Left renal pelvis (tissue), 4 donors: ENCODE measurements at regions not wholly inside any gene's neighbourhood (a gene's known extent, or its start where the extent isn't known, plus 50 kb on each side); places are given as distances from the start of the nearest gene placed in this dataset.

Source experiments
- DNase-seq, 4 donors: peaks; one replicate each; pipeline ENCODE4 v3.0.0-alpha.2; 2013; ENCODE audit warnings: low read depth in 4 of 4, low spot score in 3 of 4

DNA sequence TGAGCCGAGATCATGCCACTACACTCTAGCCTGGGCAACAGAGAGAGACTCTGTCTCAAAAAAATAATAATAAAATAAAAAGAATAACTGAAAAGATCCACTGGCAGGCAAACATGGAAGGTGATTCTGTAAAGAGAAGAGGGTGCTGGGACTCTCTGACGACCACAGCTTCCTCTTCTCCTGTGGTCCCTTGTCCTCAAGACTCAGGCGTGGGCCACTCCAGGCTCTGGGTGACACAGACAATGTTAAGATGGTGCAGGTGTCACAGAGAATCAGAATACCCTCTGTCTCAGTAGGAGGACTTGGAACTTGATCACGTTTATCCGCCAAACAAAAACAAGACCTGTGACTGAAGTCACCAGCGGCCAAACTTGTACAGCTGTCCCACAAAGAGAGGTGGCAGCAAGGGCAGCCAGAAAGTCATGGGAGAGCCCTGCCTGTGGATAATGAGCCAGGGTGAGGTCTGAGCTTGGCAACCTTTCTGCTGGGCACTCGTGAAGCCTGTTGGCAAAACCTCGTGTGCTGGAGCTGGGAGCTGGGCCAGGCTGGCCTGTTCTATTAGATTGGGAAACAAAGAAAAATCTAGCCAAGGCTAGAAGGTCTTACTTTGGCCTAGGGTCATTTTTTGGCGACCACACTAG, 76.4 kb upstream of the ITGA6 start:
- DNase-seq = no peak

DNA sequence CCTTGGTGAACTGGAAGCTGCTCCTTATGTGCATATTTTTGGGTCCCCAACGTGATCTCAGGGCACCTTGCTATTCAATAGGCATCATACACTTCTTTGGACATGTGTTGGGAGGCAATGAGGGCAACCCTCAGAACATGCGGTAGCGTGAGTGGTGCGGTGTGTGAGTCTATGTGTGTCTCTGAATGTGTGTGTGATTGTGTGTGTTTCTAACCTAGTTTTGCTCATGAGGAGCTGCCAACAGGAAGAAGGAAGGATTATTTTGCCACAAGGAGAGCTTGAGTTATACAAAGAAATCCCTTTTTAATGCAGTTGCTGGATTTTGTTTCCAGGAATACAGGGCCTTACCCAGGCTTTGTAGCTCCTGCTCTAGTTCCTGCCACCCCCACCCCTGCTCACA, 75.8 kb upstream of the ITGA6 start:
- no peak for DNase-seq

DNA sequence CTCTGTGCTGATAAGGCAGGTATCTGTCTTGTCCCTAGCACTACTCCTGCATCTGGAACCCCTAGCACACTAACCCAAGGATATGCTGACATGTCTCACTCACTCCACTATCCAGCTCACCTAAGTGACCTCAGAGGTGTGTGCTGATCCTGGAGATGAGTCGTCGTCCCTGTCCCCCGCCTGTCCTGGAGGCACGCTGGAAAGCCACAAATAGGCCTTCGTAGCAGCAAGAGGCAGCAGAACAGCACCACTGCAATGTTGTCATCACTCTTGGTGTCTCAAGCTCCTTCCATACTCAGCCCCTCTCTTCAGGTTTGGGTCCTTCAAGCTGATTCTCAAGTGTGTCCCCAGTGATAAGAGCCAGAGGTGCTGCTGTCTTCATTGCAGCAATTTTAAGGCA, 73.0 kb upstream of the ITGA6 start:
- DNase-seq = no peak

DNA sequence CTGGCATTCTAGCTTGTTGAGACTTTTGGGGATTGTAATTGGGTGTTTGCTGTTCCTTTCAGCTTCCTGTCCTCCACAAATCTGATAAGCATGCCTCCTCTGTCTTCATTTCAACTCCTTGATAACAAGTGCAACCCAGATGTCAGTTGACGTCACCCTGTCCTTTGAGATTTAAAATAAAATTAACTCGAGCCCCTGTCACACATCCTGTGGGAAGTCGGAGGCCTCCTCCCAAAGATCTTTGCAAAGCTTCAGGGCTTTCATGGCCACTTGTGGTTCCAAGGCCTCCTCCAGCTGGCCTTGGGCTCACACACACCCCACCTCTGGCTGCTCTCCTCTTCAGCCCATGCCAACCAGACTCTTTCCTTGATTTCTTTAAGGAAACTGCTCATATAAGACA, 69.9 kb upstream of the ITGA6 start:
- DNase-seq = no peak

DNA sequence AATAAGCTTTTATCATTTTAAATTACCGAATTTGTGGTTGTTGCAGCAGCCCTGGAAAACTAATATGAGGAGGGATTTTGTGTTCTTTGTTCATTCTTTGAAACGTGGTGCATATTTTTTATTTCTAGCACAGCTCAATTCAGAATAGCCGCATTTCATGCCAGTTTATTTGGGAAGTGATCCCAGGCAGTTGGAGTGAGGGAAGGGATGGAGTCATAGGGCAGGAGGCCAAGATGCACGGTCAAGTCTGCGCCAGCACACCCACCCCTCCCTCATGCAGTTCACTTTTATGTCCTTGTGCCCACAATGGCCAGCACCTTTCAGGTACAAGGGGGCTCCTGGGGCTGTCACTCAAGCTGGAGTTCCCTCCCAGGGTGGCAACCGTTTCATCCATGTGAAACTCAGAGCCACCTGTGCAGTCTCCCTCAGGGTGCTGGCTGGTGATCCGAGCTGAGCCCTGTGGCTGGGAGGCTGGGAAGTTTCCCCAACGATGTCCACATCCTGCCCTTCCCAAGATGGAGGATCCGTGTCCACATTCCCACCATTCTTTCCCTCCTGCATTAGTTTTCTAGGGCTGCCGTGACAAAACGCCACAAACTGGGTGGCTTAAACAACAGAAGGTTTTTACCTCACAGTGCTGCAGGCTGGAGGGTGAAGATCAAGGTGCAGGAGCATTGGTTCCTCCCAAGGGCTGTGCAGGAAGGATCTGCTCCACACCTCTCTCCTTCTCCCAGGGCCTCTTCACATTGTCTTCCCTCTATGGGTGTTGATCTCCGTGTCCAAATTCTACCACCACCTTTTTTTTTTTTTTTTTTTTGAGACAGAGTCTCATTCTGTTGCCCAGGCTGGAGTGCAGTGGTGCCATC, 68.5 kb upstream of the ITGA6 start:
- no peak for DNase-seq

DNA sequence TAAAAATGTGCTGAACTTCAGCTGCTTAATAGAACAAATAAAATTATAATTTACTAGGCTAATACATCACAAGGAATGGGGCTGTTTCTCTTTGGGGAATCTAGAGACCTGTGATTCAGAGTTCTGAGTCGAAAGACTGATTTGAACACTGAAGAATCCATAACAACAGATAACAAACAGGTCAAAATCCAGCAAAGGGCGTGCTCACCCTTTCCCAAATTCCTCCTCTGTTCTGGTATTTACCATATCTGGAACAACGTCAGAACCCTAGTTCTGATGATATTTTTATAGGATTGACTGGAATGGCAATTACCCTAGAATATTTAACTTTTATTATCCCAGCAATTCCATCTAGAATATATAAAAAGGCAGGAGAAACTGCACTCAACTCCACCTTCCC, 66.0 kb upstream of the ITGA6 start:
- no peak for DNase-seq

DNA sequence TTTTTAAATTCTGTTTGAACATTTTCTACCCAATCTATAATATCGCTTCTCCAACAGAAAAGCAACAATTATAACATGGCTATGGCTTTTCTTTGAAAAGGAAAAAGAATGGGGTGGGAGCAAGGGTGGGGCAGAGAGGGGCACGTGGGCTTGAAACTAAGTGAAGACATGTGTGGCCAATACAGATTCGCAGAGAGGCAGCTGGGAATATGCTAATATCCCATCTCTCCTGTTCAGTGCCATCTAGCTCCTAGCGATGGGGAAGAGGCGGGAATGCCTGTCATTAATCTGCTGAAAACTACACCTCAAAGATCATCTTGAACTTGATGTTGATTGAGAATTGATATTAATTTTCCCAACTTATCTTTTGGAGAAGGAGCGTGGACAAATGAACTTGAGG, 65.5 kb upstream of the ITGA6 start:
- DNase-seq = no peak

DNA sequence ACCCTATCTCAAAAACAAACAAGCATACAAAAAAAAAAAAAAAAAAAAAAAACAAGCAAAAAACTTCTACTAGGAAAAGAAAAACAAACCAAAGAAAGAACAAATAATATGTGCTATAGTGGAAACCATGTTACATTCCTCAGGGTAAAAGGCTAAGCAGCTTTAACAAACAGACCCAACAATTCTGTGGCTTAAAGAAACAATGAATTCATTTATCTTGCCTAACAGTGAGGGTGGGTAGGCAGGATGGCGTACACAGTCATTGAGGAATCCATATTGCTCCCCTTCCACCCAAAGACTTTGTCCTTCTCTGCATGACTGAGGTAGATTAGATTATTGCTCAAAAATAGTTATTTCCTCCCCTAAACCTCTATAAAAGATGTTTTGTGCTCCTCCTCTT, 63.1 kb upstream of the ITGA6 start:
- DNase-seq = no peak

DNA sequence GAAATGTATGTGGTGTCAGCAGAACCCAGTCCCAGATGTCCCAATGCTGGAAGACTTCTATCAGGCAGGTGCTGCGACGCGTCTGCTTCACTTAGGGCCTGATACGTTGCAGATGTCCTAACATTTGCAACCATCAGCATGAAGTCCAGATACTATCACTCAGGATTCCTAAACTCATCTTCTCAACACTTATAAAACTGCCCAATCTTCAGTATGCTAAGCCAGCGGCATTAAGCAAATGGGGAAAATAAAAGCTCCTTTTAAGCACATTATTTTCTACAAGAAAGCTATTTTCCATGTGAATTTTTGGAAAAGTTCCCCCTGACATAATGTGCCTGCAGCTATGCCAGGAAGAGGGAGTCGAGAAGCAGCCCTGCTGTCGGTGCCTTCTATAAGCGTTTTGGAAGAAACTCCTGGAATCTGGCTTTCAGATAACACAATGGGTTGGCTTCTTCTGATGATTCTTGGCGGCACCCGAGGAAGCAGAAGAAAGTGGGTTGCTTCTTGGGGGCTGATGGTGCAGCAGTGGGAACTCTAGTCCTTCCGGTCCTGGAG, 60.7 kb upstream of the ITGA6 start:
- DNase-seq = no peak

DNA sequence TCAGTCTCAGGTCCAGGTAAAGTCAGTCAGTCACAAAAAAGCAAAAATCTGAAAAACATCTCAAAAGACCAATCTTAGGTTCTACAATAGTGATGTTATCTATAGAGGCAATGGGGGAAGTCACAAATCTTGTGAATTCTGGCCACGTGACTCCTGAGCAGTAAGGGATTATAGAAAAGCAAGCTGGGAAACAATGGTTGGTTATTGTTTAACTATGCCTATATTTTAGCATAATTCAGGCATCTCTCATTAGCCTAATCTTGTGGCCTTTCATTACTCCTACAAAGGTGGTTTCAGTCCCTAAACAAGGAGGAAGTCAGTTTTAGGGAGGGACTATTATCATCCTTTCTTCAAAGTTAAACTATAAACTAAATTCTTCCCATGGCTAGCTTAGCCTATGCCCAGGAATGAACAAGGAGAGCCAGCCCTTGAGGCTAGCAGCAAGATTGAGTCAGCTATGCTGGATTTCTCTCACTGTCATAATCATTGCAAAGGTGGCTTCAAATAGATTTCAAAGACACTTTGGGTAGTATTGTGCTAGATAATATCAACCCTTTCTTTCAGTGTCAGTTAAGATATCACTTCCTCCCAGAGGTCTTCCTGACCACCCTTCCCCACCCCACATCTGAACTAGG, 56.4 kb upstream of the ITGA6 start:
- no peak for DNase-seq

DNA sequence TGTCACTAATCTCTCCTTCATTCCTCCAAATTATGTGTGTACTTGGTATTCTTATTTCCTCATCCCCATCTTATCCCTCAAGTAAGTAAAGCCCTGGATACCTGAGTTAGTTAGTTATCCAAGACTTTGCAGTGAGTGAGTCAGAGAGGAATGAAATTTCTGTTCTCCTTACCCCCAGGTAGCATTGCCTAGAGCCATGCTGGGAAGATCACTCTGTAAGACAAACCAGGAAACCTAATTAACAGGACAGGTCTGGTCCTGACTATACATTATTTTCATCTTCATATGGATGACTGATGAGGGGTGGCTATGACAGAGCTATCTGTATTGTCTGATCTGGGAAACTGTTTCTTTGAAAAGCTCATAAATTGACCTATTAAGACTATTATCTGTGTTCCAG, 55.0 kb upstream of the ITGA6 start:
- DNase-seq = no peak

DNA sequence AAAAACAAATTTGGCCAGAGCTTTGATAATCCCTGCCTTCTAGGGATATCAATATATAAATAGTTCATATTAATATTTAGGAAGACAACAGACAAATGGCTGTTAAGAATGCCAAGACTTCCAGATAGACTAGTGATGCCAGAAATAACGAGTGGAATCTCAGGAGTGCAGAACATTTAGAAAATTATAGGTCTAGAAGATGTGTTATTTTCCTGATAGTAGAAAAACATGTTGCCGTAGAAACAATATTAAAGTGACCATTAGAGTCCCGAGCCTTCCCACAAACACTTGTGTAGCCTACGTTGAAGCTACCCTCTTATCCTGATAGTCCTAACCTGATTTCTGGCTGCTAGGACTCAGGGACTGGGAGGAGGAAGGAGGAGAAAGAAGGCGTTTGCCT, 54.3 kb upstream of the ITGA6 start:
- no peak for DNase-seq

DNA sequence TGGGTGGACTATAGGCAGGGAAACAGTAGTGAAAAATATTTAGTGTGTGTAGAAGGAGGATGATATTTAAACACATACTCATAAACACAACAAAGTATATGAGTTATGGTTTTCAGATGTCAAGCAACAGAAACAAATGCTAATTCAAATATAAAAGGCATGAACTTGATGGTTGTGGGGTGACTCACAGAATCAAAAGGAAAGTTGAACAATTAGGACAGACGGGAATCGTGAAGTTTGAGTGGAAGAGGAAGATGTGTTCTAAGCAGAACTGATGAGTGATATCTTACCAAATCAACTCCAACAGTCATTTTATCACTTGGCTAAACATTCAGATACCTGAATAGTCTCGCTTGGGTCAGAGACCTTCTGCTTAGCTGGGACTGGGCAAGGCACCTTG, 53.6 kb upstream of the ITGA6 start:
- no peak for DNase-seq

DNA sequence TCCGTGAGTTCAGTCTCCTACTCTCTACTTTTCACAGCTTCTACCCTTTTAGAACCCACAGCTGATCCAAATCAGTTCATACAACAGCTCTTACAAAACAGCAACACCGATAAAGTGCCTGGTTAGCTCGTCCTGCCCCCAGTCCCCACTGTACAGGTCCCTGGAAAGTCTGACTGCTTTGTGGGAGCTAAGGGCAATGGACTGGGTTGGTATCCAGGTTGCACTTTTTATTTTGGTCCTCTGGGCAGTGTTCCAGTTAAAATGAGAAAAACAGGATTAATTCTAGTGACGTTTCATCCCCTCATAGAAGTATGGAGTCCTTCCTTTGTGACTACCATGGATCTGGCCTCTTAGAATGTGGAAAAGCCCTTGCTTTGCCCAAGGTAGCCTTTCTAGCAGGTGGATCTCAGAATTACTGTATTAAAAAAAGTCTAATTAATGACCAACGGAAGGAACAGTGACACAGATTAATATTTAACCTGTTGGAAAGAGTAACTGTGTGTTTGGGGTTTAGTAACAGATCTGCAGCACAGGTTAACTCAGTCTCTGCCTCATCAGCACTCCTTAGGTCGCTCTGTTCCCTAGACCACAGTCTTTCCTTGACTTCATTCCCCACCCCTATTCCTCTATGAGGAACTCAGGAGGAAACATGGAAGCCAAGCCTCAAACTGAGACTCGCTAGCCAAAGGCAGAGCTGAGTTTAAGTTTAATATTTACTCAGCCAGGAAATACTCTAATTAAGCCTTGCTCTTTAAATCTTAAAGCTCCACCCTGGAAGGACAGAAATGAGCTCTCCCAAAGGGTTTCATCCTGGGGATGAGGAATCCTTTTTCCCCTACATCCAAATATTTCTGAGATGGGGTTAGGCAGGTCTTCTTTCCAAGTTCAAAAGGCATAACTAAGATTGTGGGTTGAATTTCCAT, 52.8 kb upstream of the ITGA6 start:
- DNase-seq = no peak

DNA sequence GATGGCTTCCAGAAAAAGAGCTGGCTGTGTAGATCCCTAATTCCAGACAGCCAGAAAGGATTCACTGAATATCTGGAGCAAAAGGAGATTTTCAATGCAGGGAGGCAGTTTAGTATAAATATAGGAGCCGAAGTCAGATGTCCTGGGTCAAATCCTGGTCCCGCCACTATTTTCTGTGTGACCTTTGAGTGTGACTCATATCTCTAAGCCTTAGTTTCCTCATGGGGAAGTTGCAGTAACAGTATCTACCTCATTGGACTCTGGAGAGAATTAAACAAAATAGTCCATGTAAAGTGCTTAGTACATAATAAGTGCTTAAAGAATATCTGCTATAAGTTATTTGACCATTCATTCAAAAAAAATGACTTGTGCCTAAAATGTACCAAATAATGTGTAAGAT, 52.1 kb upstream of the ITGA6 start:
- no peak for DNase-seq

DNA sequence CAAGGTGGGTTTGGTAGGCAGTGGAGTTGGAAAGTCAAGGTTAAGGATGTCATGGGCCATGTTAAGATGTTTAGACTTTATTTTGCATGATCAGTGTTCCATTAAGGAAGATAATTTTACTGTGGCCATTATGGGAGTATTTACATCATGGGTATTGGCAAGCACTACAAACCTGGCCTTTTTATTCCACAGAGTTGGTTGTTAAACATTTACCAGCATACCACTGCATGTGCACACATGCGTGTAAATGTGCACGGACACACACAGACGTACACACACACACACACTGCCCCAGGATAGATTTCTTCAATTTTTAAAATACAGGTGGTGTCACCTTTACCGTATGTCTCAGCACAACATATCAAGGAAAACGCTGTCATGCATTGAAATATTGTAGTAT, 51.4 kb upstream of the ITGA6 start:
- DNase-seq = no peak

DNA sequence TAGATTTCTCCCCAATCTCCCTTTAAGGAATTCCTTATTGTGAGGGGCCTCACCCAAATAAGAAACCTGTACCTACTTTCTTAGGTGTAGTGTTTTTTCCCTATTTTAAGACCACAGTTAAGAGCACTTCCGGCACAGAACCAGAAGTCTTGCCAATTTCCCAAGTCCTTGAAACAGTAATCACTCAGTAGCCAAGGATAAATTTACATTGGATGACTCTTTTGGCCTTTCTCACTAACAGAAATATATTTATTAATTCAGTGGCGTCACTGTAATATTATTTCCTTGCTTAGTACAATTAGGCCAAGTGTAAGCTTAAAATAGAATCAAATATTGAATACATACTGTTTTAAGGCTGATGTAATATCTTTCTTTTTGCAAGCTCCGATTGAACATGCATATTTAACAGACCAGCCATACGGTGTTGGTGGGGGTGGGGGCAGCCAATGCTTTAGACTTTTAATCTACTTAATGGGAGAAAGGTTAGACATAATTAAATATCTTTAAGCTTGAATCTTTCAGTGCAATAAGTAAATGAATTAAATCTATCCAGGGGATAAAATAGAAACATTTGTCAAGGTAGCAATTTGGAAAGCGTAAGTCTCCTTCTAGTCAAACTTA, 50.8 kb upstream of the ITGA6 start:
- DNase-seq = no peak

DNA sequence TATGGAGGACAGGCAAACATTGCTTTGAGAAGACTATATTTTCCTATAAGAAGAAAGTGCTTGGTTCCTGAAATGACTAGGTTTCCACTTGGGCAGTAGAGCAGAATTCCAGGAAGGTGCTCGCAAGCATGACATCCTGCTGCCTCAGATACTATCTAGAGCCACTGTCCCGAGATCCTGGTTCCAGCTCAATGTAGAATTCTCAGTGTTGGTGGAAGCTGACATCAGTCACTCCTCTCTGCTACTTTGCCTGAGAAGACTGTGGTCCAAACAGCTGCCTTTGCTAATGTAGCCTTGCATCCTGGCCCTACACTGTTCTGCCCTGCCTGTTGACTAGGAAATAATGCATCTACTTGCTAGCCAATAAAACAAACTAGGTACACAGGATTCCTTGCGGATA, 50.0 kb upstream of the ITGA6 start:
- no peak for DNase-seq
